PFSK-1 (cell line): ENCODE measurements at regions not wholly inside any gene's neighbourhood (a gene's known extent, or its start where the extent isn't known, plus 50 kb on each side); places are given as distances from the start of the nearest gene placed in this dataset.

Experiments used
- POLR2AphosphoS5 ChIP-seq: IDR thresholded peaks from 2 replicates; pipeline ENCODE4 v1.6.1; 2012; ENCODE audit warnings: low read depth, mild to moderate bottlenecking, control low read depth, low read length, moderate library complexity
- TAF1 ChIP-seq: IDR thresholded peaks from 2 replicates; pipeline ENCODE4 v1.6.1; 2012; ENCODE audit warnings: low read length, control low read depth, borderline replicate concordance; ENCODE audit not compliant: insufficient read depth

- TF ChIP-seq POLR2AphosphoS5 (no peak), TAF1 (no peak)
Measured at GRCh38 chr2:129904532-129905446, 74.7 kb upstream of the RAB6C start.
